ENCODE measurements at regions not wholly inside any gene's neighbourhood (a gene's known extent, or its start where the extent isn't known, plus 50 kb on each side); places are given as distances from the start of the nearest gene placed in this dataset.

GRCh38 chr11:94254214-94254613, 50.2 kb upstream of the IZUMO1R start:
- Histone ChIP-seq H3K4me3 (no peak overlapping the region), H3K9me3 (no peaks in the 10 kb centered on the region), H3K4me1 (no peaks in the 10 kb centered on the region), H3K4me2 (no peak overlapping the region), H3K27ac (no peak overlapping the region)
- ChIA-PET POLR2A (no interaction called here), CTCF (interaction anchor here (1.4 kb wide), 1 partner anchor 12 kb away, joined by 4 read pairs; no protein-coding TSS in a partner anchor)
- no peak for ATAC-seq
- 48% methylated on average over 1 of the region's 1 CpG for WGBS (ENCODE audit: missing lambda C conversion rate)
- no peak for FAIRE-seq
- no peak for TF ChIP-seq CBX2 (IDR thresholded peaks at IDR 0.05; ENCODE audit: borderline replicate concordance, low read depth)
- TF ChIP-seq PBX3 (IDR thresholded peaks at IDR 0.05), result no peak
- no peak for TF ChIP-seq JUN (IDR thresholded peaks at IDR 0.05)
- no peak for TF ChIP-seq TFCP2L1 (CRISPR knock-in tag; IDR thresholded peaks at IDR 0.05)
- TF ChIP-seq TP53 (CRISPR knock-in tag; IDR thresholded peaks at IDR 0.05), result no peak
- no peak for TF ChIP-seq HOXB13 (CRISPR knock-in tag; IDR thresholded peaks at IDR 0.05; ENCODE audit: low read depth)
- TF ChIP-seq CEBPB (IDR thresholded peaks at IDR 0.05), result no peak
- no peak for DNase-seq (ENCODE audit: low read depth in 1 of 2, low spot score in 1 of 2)
